ENCODE measurements at regions not wholly inside any gene's neighbourhood (a gene's known extent, or its start where the extent isn't known, plus 50 kb on each side); places are given as distances from the start of the nearest gene placed in this dataset.

GRCh38 chr13:68125087-68125480 is 894.9 kb upstream of the PCDH9 start:
- no peak overlapping the region for H2BK20ac ChIP-seq (ENCODE audit: low read length)
- no peaks in the 10 kb centered on the region for H3K27me3 ChIP-seq (replicated peaks in 1 of 4; ENCODE audit: control insufficient read depth in 3 of 4, extremely low read depth in 1 of 4, insufficient read depth in 3 of 4, low read length in 3 of 4)
- H4K91ac ChIP-seq (replicated peaks; ENCODE audit: insufficient read length, low read length): no peak overlapping the region
- no peak overlapping the region for H3K18ac ChIP-seq (ENCODE audit: extremely low read depth, low read length)
- WGBS, 2 experiments (ENCODE audit: extremely low coverage in 1 of 2, insufficient coverage in 1 of 2, insufficient read length in 1 of 2, insufficient replicate concordance in 2 of 2, low coverage in 1 of 2, low lambda C conversion rate in 2 of 2, missing lambda C conversion rate in 1 of 2): 88% methylated on average over 2 of the region's 2 CpGs; no CpG with 5 or more reads in 1 of the 2 experiments
- H2BK12ac ChIP-seq (ENCODE audit: low read depth, low read length): no peak overlapping the region
- H3K4me3 ChIP-seq (ENCODE audit: extremely low read depth in 1 of 4, insufficient read depth in 2 of 4, low read depth in 3 of 4, low read length in 4 of 4): no peak overlapping the region
- H3K23ac ChIP-seq (ENCODE audit: insufficient read length): no peak overlapping the region
- no peak overlapping the region for H3K14ac ChIP-seq (ENCODE audit: insufficient read length)
- no peak for DNase-seq (ENCODE audit: low read depth in 1 of 2, low spot score in 2 of 2)
- no peak overlapping the region for H2AFZ ChIP-seq (ENCODE audit: low read length)
- no peak overlapping the region for H4K5ac ChIP-seq (ENCODE audit: insufficient read length, low read depth, low read length)
- ChIA-PET POLR2A (ENCODE audit: partially characterized antibody) (no interaction called here), CTCF (ENCODE audit: partially characterized antibody) (interaction anchor here (1.2 kb wide), 1 partner anchor 9 kb away, joined by 3 read pairs; no protein-coding TSS in a partner anchor)
- no peak overlapping the region for H3K9ac ChIP-seq (replicated peaks in 1 of 4; ENCODE audit: extremely low read depth in 1 of 4, low read depth in 3 of 4, low read length in 3 of 4)
- TF ChIP-seq POLR2A (IDR thresholded peaks at IDR 0.05; ENCODE audit: control extremely low read depth in 1 of 2, low read depth in 2 of 2, low read length in 2 of 2): no peak
- no peaks in the 10 kb centered on the region for H3K36me3 ChIP-seq (ENCODE audit: control insufficient read depth in 2 of 4, insufficient read depth in 4 of 4, low read length in 3 of 4)
- no peak overlapping the region for H2BK15ac ChIP-seq (ENCODE audit: low read length)
- no peak overlapping the region for H3K27ac ChIP-seq (ENCODE audit: low read depth, low read length)
- no peak for FAIRE-seq
- no peaks in the 10 kb centered on the region for H4K20me1 ChIP-seq (replicated peaks in 1 of 2; ENCODE audit: control insufficient read depth in 1 of 2, insufficient read depth in 2 of 2, low read length in 2 of 2)
- H3K56ac ChIP-seq (replicated peaks; ENCODE audit: insufficient read length, low read depth, low read length): no peak overlapping the region
- no peak overlapping the region for H2BK5ac ChIP-seq (ENCODE audit: low read depth, low read length)
- no peak overlapping the region for H2BK120ac ChIP-seq (replicated peaks; ENCODE audit: low read depth, low read length)
- H3K4ac ChIP-seq (replicated peaks; ENCODE audit: insufficient read length, low read depth, low read length): no peak overlapping the region
- no peak overlapping the region for H4K8ac ChIP-seq (ENCODE audit: extremely low read depth, insufficient read depth, low read length)
- no peaks in the 10 kb centered on the region for H3K4me1 ChIP-seq (replicated peaks in 1 of 4; ENCODE audit: control insufficient read depth in 3 of 4, insufficient read depth in 4 of 4, low read length in 3 of 4)
- H2AK5ac ChIP-seq (ENCODE audit: low read depth, low read length): no peak overlapping the region
- no peaks in the 10 kb centered on the region for H3K79me2 ChIP-seq (ENCODE audit: control insufficient read depth in 1 of 2, insufficient read depth in 2 of 2, low read length in 2 of 2)
- no peak overlapping the region for H3K4me2 ChIP-seq (ENCODE audit: insufficient read depth in 1 of 2, low read depth in 2 of 2, low read length in 2 of 2)
- no peaks in the 10 kb centered on the region for H3K79me1 ChIP-seq (ENCODE audit: low read depth, low read length)
- no peaks in the 10 kb centered on the region for H3K23me2 ChIP-seq (ENCODE audit: low read depth, low read length)
- H3K9me3 ChIP-seq (ENCODE audit: insufficient read depth in 2 of 2, low read depth in 1 of 2, low read length in 1 of 2): no peaks in the 10 kb centered on the region

All from H1 (cell line).